ENCODE measurements at regions not wholly inside any gene's neighbourhood (a gene's known extent, or its start where the extent isn't known, plus 50 kb on each side); places are given as distances from the start of the nearest gene placed in this dataset.

- Mint-ChIP-seq H3K36me3 (no peaks in the 10 kb centered on the region), H3K4me3 (no peak overlapping the region), H3K4me1 (peaks cover 40% of the 10 kb centered on the region), H3K27me3 (ENCODE audit: low read depth) (no peaks in the 10 kb centered on the region), H3K27ac (no peak overlapping the region), H3K9me3 (no peaks in the 10 kb centered on the region)
- no peak for TF ChIP-seq CTCF (IDR thresholded peaks at IDR 0.05; ENCODE audit: unreplicated experiment)
- no peak for DNase-seq (ENCODE audit: low spot score in 2 of 2, unreplicated experiment in 2 of 2)
Measured at GRCh38 chr5:125052584-125052983, 306.1 kb upstream of the ZNF608 start.

- H3K4me3 Mint-ChIP-seq: no peak overlapping the region
- no peak for TF ChIP-seq CTCF (IDR thresholded peaks at IDR 0.05; ENCODE audit: unreplicated experiment)
- no peak for DNase-seq (ENCODE audit: low spot score in 2 of 2, unreplicated experiment in 2 of 2)
- H3K4me1 Mint-ChIP-seq: peaks cover 40% of the 10 kb centered on the region
- H3K36me3 Mint-ChIP-seq: no peaks in the 10 kb centered on the region
- no peaks in the 10 kb centered on the region for H3K9me3 Mint-ChIP-seq
- no peak overlapping the region for H3K27ac Mint-ChIP-seq
- H3K27me3 Mint-ChIP-seq (ENCODE audit: low read depth): no peaks in the 10 kb centered on the region
Measured at GRCh38 chr5:125053179-125053578, 306.7 kb upstream of the ZNF608 start.

- H3K4me3 Mint-ChIP-seq: no peak overlapping the region
- TF ChIP-seq CTCF (IDR thresholded peaks at IDR 0.05; ENCODE audit: unreplicated experiment): no peak
- H3K36me3 Mint-ChIP-seq: no peaks in the 10 kb centered on the region
- H3K27me3 Mint-ChIP-seq (ENCODE audit: low read depth): no peaks in the 10 kb centered on the region
- H3K9me3 Mint-ChIP-seq: no peaks in the 10 kb centered on the region
- peaks cover 46% of the 10 kb centered on the region for H3K4me1 Mint-ChIP-seq
- DNase-seq (ENCODE audit: low spot score in 2 of 2, unreplicated experiment in 2 of 2): no peak
- no peak overlapping the region for H3K27ac Mint-ChIP-seq
Measured at GRCh38 chr5:125054146-125054545, 307.7 kb upstream of the ZNF608 start.

- Mint-ChIP-seq H3K4me1 (peaks cover 50% of the 10 kb centered on the region), H3K27me3 (ENCODE audit: low read depth) (no peaks in the 10 kb centered on the region), H3K4me3 (no peak overlapping the region), H3K27ac (peak overlapping the region; percentile 35), H3K36me3 (no peaks in the 10 kb centered on the region), H3K9me3 (no peaks in the 10 kb centered on the region)
- no peak for TF ChIP-seq CTCF (IDR thresholded peaks at IDR 0.05; ENCODE audit: unreplicated experiment)
- no peak for DNase-seq (ENCODE audit: low spot score in 2 of 2, unreplicated experiment in 2 of 2)
Measured at GRCh38 chr5:125056671-125057485, 310.4 kb upstream of the ZNF608 start.

GRCh38 chr5:125057912-125058826 is 311.7 kb upstream of the ZNF608 start:
- H3K27me3 Mint-ChIP-seq (ENCODE audit: low read depth): no peaks in the 10 kb centered on the region
- H3K4me3 Mint-ChIP-seq: no peak overlapping the region
- no peaks in the 10 kb centered on the region for H3K9me3 Mint-ChIP-seq
- peak overlapping the region; percentile 39 for H3K27ac Mint-ChIP-seq
- peaks cover 50% of the 10 kb centered on the region for H3K4me1 Mint-ChIP-seq
- no peak for TF ChIP-seq CTCF (IDR thresholded peaks at IDR 0.05; ENCODE audit: unreplicated experiment)
- DNase-seq (ENCODE audit: low spot score in 2 of 2, unreplicated experiment in 2 of 2): no peak
- no peaks in the 10 kb centered on the region for H3K36me3 Mint-ChIP-seq
